ENCODE measurements at regions not wholly inside any gene's neighbourhood (a gene's known extent, or its start where the extent isn't known, plus 50 kb on each side); places are given as distances from the start of the nearest gene placed in this dataset.
"Not testable (repeated sequence)": the region's sequence is repeated elsewhere in the genome, so short reads cannot be mapped to it uniquely, and the experiment has no call there.

- Histone ChIP-seq H3K36me3 (ENCODE audit: insufficient read depth, low read length) (no peaks in the 10 kb centered on the region), H3K27ac (ENCODE audit: low read length) (no peak overlapping the region), H3K9me3 (ENCODE audit: low read length) (no peaks in the 10 kb centered on the region), H4K20me1 (ENCODE audit: insufficient read depth) (no peaks in the 10 kb centered on the region), H3K9me2 (ENCODE audit: insufficient read depth, low read length) (no peaks in the 10 kb centered on the region), H3K4me2 (ENCODE audit: low read length) (no peak overlapping the region), H3F3A (ENCODE audit: insufficient read depth, low read length, poor library complexity, severe bottlenecking) (no peaks in the 10 kb centered on the region), H3K79me2 (replicated peaks; ENCODE audit: insufficient read depth, low read length) (no peaks in the 10 kb centered on the region), H3K27me3 (ENCODE audit: insufficient read depth, low read depth, low read length) (no peaks in the 10 kb centered on the region), H2AFZ (ENCODE audit: low read depth, low read length) (no peak overlapping the region), H3K9ac (ENCODE audit: low read length) (no peak overlapping the region), H3K4me3 (ENCODE audit: low read length) (no peak overlapping the region)
- TF ChIP-seq TAF1 (IDR thresholded peaks at IDR 0.05; ENCODE audit: low read depth) (no peak), SMC3 (conservative IDR thresholded peaks at IDR 0.05; ENCODE audit: poor library complexity) (no peak), EZH2 (IDR thresholded peaks at IDR 0.05; ENCODE audit: borderline replicate concordance, insufficient read depth, low read length, poor library complexity, severe bottlenecking) (no peak), RAD21 (conservative IDR thresholded peaks at IDR 0.05) (no peak), POLR2AphosphoS5 (IDR thresholded peaks at IDR 0.05) (no peak), EP300 (conservative IDR thresholded peaks at IDR 0.05; ENCODE audit: poor library complexity, severe bottlenecking) (no peak), MXI1 (conservative IDR thresholded peaks at IDR 0.05; ENCODE audit: poor library complexity, severe bottlenecking) (no peak), REST (IDR thresholded peaks at IDR 0.05; ENCODE audit: borderline replicate concordance) (no peak), CTCF (IDR thresholded peaks at IDR 0.05; ENCODE audit: poor library complexity, severe bottlenecking) (no peak)
Observed at GRCh38 chr2:102895376-102895775, 133.5 kb downstream of the TMEM182 start.

GRCh38 chr2:102909240-102909639 is 147.4 kb downstream of the TMEM182 start:
- H3K27me3 ChIP-seq (ENCODE audit: insufficient read depth, low read depth, low read length); H4K20me1 ChIP-seq (ENCODE audit: insufficient read depth); H2AFZ ChIP-seq (ENCODE audit: low read depth, low read length); H3F3A ChIP-seq (ENCODE audit: insufficient read depth, low read length, poor library complexity, severe bottlenecking); H3K79me2 ChIP-seq (replicated peaks; ENCODE audit: insufficient read depth, low read length); H3K4me3 ChIP-seq (ENCODE audit: low read length); H3K9me3 ChIP-seq (ENCODE audit: low read length); H3K9ac ChIP-seq (ENCODE audit: low read length); H3K9me2 ChIP-seq (ENCODE audit: insufficient read depth, low read length); H3K36me3 ChIP-seq (ENCODE audit: insufficient read depth, low read length); H3K27ac ChIP-seq (ENCODE audit: low read length); H3K4me2 ChIP-seq (ENCODE audit: low read length): not testable (repeated sequence)

- Histone ChIP-seq H3K9me3 (ENCODE audit: low read length) (no peaks in the 10 kb centered on the region), H3K4me2 (ENCODE audit: low read length) (no peak overlapping the region), H3K36me3 (ENCODE audit: insufficient read depth, low read length) (no peaks in the 10 kb centered on the region), H3K27me3 (ENCODE audit: insufficient read depth, low read depth, low read length) (no peaks in the 10 kb centered on the region), H3F3A (ENCODE audit: insufficient read depth, low read length, poor library complexity, severe bottlenecking) (no peaks in the 10 kb centered on the region), H3K79me2 (replicated peaks; ENCODE audit: insufficient read depth, low read length) (no peaks in the 10 kb centered on the region), H3K9me2 (ENCODE audit: insufficient read depth, low read length) (no peaks in the 10 kb centered on the region), H4K20me1 (ENCODE audit: insufficient read depth) (no peaks in the 10 kb centered on the region), H3K4me3 (ENCODE audit: low read length) (no peak overlapping the region), H2AFZ (ENCODE audit: low read depth, low read length) (no peak overlapping the region), H3K27ac (ENCODE audit: low read length) (no peak overlapping the region), H3K9ac (ENCODE audit: low read length) (no peak overlapping the region)
- no peak for TF ChIP-seq EZH2 (IDR thresholded peaks at IDR 0.05; ENCODE audit: borderline replicate concordance, insufficient read depth, low read length, poor library complexity, severe bottlenecking)
- no peak for TF ChIP-seq POLR2AphosphoS5 (IDR thresholded peaks at IDR 0.05)
- TF ChIP-seq MXI1 (conservative IDR thresholded peaks at IDR 0.05; ENCODE audit: poor library complexity, severe bottlenecking): no peak
- TF ChIP-seq REST (IDR thresholded peaks at IDR 0.05; ENCODE audit: borderline replicate concordance): no peak
- TF ChIP-seq SMC3 (conservative IDR thresholded peaks at IDR 0.05; ENCODE audit: poor library complexity): no peak
- no peak for TF ChIP-seq TAF1 (IDR thresholded peaks at IDR 0.05; ENCODE audit: low read depth)
- no peak for TF ChIP-seq EP300 (conservative IDR thresholded peaks at IDR 0.05; ENCODE audit: poor library complexity, severe bottlenecking)
Observed at GRCh38 chr2:102910724-102911123, 148.9 kb downstream of the TMEM182 start.

Data from neural cell (in vitro differentiated cells).